ENCODE measurements at regions not wholly inside any gene's neighbourhood (a gene's known extent, or its start where the extent isn't known, plus 50 kb on each side); places are given as distances from the start of the nearest gene placed in this dataset.

- TF ChIP-seq CTCF (IDR thresholded peaks at IDR 0.05) = no peak
- TF ChIP-seq POLR2A (IDR thresholded peaks at IDR 0.05) = no peak
Measured at GRCh38 chr3:27923349-27924068, 201.4 kb upstream of the EOMES start.

Measured in adrenal gland (tissue), 5 donors.